Islet precursor cell (in vitro differentiated cells): ENCODE measurements at regions not wholly inside any gene's neighbourhood (a gene's known extent, or its start where the extent isn't known, plus 50 kb on each side); places are given as distances from the start of the nearest gene placed in this dataset.

ENCODE experiments used
- DNase-seq: peaks from one replicate; pipeline ENCODE4 v3.0.0-alpha.2; 2018

GRCh38 chrX:138534410-138534809, 177.1 kb downstream of the FGF13 start:
- no peak for DNase-seq

- DNase-seq, result peak; percentile 64
Measured at GRCh38 chrX:138519296-138519695, 192.2 kb downstream of the FGF13 start.

GRCh38 chrX:138504273-138504672, 207.2 kb downstream of the FGF13 start:
- DNase-seq, result no peak

- no peak for DNase-seq
Measured at GRCh38 chrX:138492371-138492770, 219.1 kb downstream of the FGF13 start.

- no peak for DNase-seq
Measured at GRCh38 chrX:138487866-138488265, 223.7 kb downstream of the FGF13 start.

DNA sequence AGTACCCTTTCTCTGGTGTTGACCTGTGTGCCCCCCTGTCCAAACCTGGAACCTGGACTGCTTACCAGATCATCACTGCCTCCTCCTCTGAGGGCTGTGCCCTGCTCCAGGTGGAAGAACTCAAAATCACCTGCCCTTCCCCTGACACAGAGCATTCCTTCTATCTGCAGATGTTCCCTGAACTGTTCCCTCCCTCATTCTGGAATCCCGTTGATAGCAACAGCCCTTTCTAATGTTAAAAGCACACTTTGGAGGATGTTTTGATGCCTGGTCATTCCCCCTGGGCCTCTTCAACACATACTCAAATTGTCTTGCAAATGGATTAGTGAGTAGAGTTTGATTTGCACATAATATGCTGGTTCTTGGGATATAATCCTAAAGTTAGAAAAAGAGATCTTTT, 225.8 kb downstream of the FGF13 start:
- no peak for DNase-seq

DNA sequence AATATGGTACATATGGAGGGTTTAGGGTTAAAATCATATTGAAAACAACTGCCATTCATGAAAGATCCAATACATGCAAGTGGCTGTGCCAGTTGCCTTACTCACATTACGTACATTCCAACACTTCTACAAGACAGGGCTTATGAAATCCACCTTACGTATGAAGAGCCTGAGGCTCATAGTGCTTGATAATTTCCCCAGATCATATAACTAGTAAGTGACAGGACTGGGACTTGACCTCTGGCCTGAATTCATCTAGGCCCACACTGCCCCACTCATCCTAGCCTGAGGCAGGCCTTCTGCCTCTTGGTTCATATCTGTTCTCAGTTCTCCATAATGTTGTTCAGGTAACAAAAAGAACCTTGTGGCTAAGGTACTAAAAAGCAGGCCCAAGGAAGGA, 226.3 kb downstream of the FGF13 start:
- DNase-seq, result peak; percentile 31

GRCh38 chrX:138484451-138484850, 227.1 kb downstream of the FGF13 start:
- DNase-seq, result peak; percentile 37

DNA sequence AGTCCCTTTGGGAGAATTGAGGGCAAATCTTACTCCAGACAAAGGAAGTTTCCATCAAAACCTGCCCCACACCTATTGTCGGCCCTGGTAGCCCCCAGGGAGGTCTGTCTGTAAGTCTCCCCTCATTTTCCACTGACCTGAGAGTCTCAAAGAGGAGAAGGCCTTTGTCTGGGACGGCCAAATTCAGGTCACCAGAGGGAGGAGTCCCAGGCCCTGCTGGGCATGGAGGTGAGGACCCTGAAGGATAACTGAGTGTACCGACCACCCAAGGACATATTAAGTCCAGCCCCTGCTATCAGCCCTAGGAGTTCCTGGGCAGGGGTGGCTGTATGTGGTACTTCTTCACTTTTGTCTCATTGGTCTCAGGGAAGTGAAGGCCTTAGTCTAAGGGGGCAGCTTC, 229.9 kb downstream of the FGF13 start:
- DNase-seq, result no peak

DNA sequence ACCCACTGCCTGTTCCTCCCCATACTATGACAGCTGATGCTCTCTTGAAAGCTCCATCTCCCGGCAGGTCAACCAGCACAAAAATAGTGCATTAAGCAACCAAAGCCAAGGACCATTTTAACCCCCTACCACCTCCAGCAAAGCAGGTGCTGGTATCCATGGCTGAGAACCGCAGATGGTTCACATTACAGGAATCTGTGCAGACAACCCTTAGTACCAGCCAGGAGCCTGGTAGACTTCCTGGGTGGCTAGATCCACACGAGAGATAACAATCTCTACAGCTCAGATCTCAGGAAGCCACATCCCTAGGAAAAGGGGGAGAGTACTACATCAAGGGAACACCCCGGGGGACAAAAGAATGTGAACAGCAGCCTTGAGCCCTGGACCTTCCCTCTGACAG, 248.0 kb downstream of the FGF13 start:
- peak; percentile 59 for DNase-seq
